OCI-LY1 (cell line): ENCODE measurements at regions not wholly inside any gene's neighbourhood (a gene's known extent, or its start where the extent isn't known, plus 50 kb on each side); places are given as distances from the start of the nearest gene placed in this dataset.

Experiments
- H2AFZ ChIP-seq: fragments of 200-600 bp; sonication (generic), shearing (Covaris generic); 2 replicates; pipeline ENCODE4 v1.6.0; 2014; ENCODE audit warnings: antibody characterized with exemption, mild to moderate bottlenecking, low read length
- H3F3A ChIP-seq: fragments of 200-600 bp; sonication (generic), shearing (Covaris generic); 2 replicates; pipeline ENCODE4 v1.6.0; 2014; ENCODE audit warnings: mild to moderate bottlenecking, antibody characterized with exemption, low read length, moderate library complexity; ENCODE audit not compliant: insufficient read depth
- H3K27ac ChIP-seq: fragments of 200-600 bp; sonication (generic); 2 replicates; pipeline ENCODE4 v1.5.1; 2014; ENCODE audit warnings: low read length, mixed run types, mild to moderate bottlenecking, low read depth; ENCODE audit not compliant: poor library complexity, severe bottlenecking
- H3K27me3 ChIP-seq: fragments of 200-600 bp; sonication (generic); 2 replicates; pipeline ENCODE4 v1.6.0; 2014; ENCODE audit warnings: antibody characterized with exemption, mild to moderate bottlenecking, low read length, moderate library complexity; ENCODE audit not compliant: insufficient read depth
- H3K36me3 ChIP-seq: fragments of 200-600 bp; sonication (generic); 2 replicates; pipeline ENCODE4 v1.6.1; 2014; ENCODE audit warnings: mild to moderate bottlenecking, antibody characterized with exemption, low read length, moderate library complexity, mixed read lengths; ENCODE audit not compliant: insufficient read depth
- H3K4me1 ChIP-seq: fragments of 200-600 bp; sonication (generic); 2 replicates; pipeline ENCODE4 v1.5.1; 2014; ENCODE audit warnings: mild to moderate bottlenecking, low read length, moderate library complexity; ENCODE audit not compliant: insufficient read depth, severe bottlenecking
- H3K4me2 ChIP-seq: fragments of 200-600 bp; sonication (generic), shearing (Covaris generic); 2 replicates; pipeline ENCODE4 v1.6.1; 2014; ENCODE audit warnings: low read length
- H3K4me3 ChIP-seq: fragments of 200-600 bp; sonication (generic); 2 replicates; pipeline ENCODE4 v1.5.1; 2014; ENCODE audit warnings: low read length, low read depth, mild to moderate bottlenecking, mixed read lengths; ENCODE audit not compliant: poor library complexity, severe bottlenecking
- H3K79me2 ChIP-seq: fragments of 200-600 bp; shearing (Covaris generic); 2 replicates; pipeline ENCODE4 v1.6.1; 2016; ENCODE audit warnings: mixed run types, low read length, mixed read lengths; ENCODE audit not compliant: insufficient read depth
- H3K9ac ChIP-seq: fragments of 200-600 bp; sonication (generic), shearing (Covaris generic); 2 replicates; pipeline ENCODE4 v1.6.1; 2014; ENCODE audit warnings: mild to moderate bottlenecking, low read length, mixed read lengths
- H3K9me2 ChIP-seq: fragments of 200-600 bp; sonication (generic), shearing (Covaris generic); 2 replicates; pipeline ENCODE4 v1.6.1; 2014; ENCODE audit warnings: low read depth, mild to moderate bottlenecking, low read length, mixed read lengths
- H3K9me3 ChIP-seq: fragments of 200-600 bp; shearing (Covaris generic); 2 replicates; pipeline ENCODE4 v1.6.1; 2014; ENCODE audit warnings: low read length, mixed read lengths
- H4K20me1 ChIP-seq: fragments of 200-600 bp; sonication (generic), shearing (Covaris generic); 2 replicates; pipeline ENCODE4 v1.6.0; 2016; ENCODE audit warnings: mild to moderate bottlenecking, low read length; ENCODE audit not compliant: insufficient read depth
- EZH2 ChIP-seq: fragments of 200-600 bp; sonication (generic), shearing (Covaris generic); IDR thresholded peaks from 2 replicates; pipeline ENCODE4 v1.8.0; 2017; ENCODE audit warnings: borderline replicate concordance, mixed run types, mild to moderate bottlenecking, antibody characterized with exemption, low read length, moderate library complexity, mixed read lengths
- TF ChIP-seq, protein P1 (sequence below): fragments of 200-600 bp; sonication (generic), shearing (Covaris generic); IDR thresholded peaks from 2 replicates; pipeline ENCODE4 v1.5.1; 2017; ENCODE audit warnings: mild to moderate bottlenecking, antibody characterized with exemption, low read length, moderate library complexity, mixed read lengths

DNA sequence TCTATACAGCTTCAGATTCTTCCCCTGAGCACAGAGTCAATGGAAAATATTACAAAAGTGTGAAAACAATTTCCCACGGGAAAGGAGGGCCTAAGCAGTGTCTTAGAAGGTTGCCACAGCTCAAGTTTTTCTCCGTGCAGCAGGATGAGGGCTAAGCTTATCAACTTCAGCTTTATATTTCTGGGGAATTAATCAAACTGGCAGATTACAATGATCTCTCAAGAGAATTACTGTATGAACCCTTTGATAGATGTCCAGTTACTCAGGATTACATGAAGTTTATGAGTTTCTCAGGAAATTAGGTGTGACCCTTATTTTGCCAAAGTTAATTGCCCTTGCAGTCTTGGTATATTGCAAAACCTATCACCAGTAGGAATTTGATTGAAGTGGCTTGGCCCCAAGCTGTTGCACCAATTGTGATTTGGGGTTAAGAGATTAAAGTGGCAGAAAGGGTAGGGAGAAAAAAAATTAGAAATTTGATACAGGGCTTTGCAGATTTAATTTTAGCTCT lies 298.4 kb downstream of the MAP2K6 start:
- no peak overlapping the region for H3K4me2 ChIP-seq
- TF ChIP-seq, protein P1, sequence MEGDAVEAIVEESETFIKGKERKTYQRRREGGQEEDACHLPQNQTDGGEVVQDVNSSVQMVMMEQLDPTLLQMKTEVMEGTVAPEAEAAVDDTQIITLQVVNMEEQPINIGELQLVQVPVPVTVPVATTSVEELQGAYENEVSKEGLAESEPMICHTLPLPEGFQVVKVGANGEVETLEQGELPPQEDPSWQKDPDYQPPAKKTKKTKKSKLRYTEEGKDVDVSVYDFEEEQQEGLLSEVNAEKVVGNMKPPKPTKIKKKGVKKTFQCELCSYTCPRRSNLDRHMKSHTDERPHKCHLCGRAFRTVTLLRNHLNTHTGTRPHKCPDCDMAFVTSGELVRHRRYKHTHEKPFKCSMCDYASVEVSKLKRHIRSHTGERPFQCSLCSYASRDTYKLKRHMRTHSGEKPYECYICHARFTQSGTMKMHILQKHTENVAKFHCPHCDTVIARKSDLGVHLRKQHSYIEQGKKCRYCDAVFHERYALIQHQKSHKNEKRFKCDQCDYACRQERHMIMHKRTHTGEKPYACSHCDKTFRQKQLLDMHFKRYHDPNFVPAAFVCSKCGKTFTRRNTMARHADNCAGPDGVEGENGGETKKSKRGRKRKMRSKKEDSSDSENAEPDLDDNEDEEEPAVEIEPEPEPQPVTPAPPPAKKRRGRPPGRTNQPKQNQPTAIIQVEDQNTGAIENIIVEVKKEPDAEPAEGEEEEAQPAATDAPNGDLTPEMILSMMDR, result no peak
- no peak for TF ChIP-seq EZH2
- H2AFZ ChIP-seq, result no peak overlapping the region
- 0 out of 2 replicates have a peak, but pooled peaks cover 4% of the 10 kb centered on the region for H3F3A ChIP-seq
- H3K9me3 ChIP-seq, result no peaks in the 10 kb centered on the region
- no peak overlapping the region for H3K4me3 ChIP-seq
- H3K9ac ChIP-seq, result no peak overlapping the region
- H3K79me2 ChIP-seq, result no peaks in the 10 kb centered on the region
- H3K36me3 ChIP-seq, result no peaks in the 10 kb centered on the region
- H3K27ac ChIP-seq, result no peak overlapping the region
- H4K20me1 ChIP-seq, result no peaks in the 10 kb centered on the region
- no peaks in the 10 kb centered on the region for H3K9me2 ChIP-seq
- peaks cover 11% of the 10 kb centered on the region for H3K4me1 ChIP-seq
- no peaks in the 10 kb centered on the region for H3K27me3 ChIP-seq

DNA sequence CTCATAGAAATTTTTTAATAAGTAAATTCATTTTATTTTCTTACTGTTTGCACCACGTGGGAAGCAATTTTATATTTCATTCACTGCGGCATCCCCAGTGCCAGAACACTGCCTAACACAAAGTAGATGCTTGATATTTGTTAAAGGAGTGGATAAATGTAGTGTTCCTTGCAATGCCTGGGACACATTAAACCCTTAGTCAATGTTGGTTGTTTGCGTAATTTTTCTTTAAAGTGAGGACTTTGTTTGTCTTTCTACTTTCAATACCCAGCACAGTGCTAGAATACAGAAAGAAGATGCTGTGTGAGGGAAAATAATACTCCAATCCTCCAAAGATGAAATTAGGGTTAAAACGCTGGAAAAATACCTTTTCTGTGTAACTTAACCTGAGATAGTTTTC lies 299.3 kb downstream of the MAP2K6 start:
- H3K4me1 ChIP-seq, result peaks cover 10% of the 10 kb centered on the region
- no peaks in the 10 kb centered on the region for H3K9me3 ChIP-seq
- no peaks in the 10 kb centered on the region for H3K27me3 ChIP-seq
- H3K9me2 ChIP-seq, result no peaks in the 10 kb centered on the region
- H3K79me2 ChIP-seq, result no peaks in the 10 kb centered on the region
- 0 out of 2 replicates have a peak, but pooled peaks cover 4% of the 10 kb centered on the region for H3F3A ChIP-seq
- no peaks in the 10 kb centered on the region for H3K36me3 ChIP-seq
- no peak overlapping the region for H3K4me2 ChIP-seq
- no peak overlapping the region for H3K4me3 ChIP-seq
- H4K20me1 ChIP-seq, result no peaks in the 10 kb centered on the region
- no peak overlapping the region for H3K9ac ChIP-seq
- TF ChIP-seq, protein P1, result no peak
- H2AFZ ChIP-seq, result no peak overlapping the region
- H3K27ac ChIP-seq, result no peak overlapping the region

DNA sequence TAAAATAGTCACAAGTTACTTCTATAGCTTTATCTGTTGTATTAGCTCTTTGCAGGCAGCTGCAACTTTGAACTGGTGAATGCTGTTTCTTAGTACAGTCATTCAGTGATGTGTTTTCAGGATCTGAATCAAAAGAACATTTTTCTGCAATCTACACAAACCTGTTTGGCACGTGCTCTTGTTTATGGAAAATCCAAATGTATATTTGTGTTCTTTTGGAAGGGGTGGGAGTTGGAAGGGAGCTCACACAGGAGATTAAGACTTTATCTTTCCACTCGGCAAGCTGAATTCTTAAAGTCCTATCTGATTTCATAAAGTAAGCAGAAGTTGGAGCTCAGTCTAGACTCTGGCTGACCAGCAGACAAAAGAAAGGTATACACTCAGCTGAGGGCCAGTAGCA lies 300.2 kb downstream of the MAP2K6 start:
- H3K9me3 ChIP-seq, result no peaks in the 10 kb centered on the region
- H3K9me2 ChIP-seq, result no peaks in the 10 kb centered on the region
- H2AFZ ChIP-seq, result no peak overlapping the region
- no peaks in the 10 kb centered on the region for H3K79me2 ChIP-seq
- peaks cover 2% of the 10 kb centered on the region for H3K4me1 ChIP-seq
- H3K27me3 ChIP-seq, result no peaks in the 10 kb centered on the region
- no peak overlapping the region for H3K4me2 ChIP-seq
- H3K36me3 ChIP-seq, result no peaks in the 10 kb centered on the region
- no peak overlapping the region for H3K4me3 ChIP-seq
- H3F3A ChIP-seq, result 0 out of 2 replicates have a peak, but pooled peaks cover 4% of the 10 kb centered on the region
- no peak overlapping the region for H3K27ac ChIP-seq
- H3K9ac ChIP-seq, result no peak overlapping the region
- H4K20me1 ChIP-seq, result no peaks in the 10 kb centered on the region
- TF ChIP-seq, protein P1, result no peak
- no peak for TF ChIP-seq EZH2
